ENCODE measurements at regions not wholly inside any gene's neighbourhood (a gene's known extent, or its start where the extent isn't known, plus 50 kb on each side); places are given as distances from the start of the nearest gene placed in this dataset.

GRCh38 chr20:17142666-17143065, 84.2 kb upstream of the PCSK2 start:
- no peak overlapping the region for H3K27ac ChIP-seq (ENCODE audit: low read length)
- H3K4me3 ChIP-seq (ENCODE audit: low read length), result no peak overlapping the region
- intact Hi-C loops (cut with micrococcal nuclease), result no loop called here
- TF ChIP-seq CTCF (IDR thresholded peaks at IDR 0.05), result no peak
- Mint-ChIP-seq H3K9me3 (peaks cover 2 to 11% of the 10 kb centered on the region in 2 donors), H3K27ac (no peak overlapping the region), H3K36me3 (no peaks in the 10 kb centered on the region), H3K4me3 (no peak overlapping the region), H3K4me1 (no peaks in the 10 kb centered on the region), H3K27me3 (ENCODE audit: low read depth in 2 of 2) (no peaks in the 10 kb centered on the region)
- 80% methylated on average over 3 of the region's 3 CpGs for WGBS (ENCODE audit: insufficient coverage)
- no peaks in the 10 kb centered on the region for H3K36me3 ChIP-seq (ENCODE audit: control insufficient read depth, insufficient read depth, low read length)
- no peaks in the 10 kb centered on the region for H3K9me3 ChIP-seq (ENCODE audit: control insufficient read depth, insufficient read depth, low read length)
- no peaks in the 10 kb centered on the region for H3K27me3 ChIP-seq (ENCODE audit: control insufficient read depth, insufficient read depth, low read length)
- DNase-seq (no peak), ATAC-seq (no peak)
- H3K4me1 ChIP-seq (ENCODE audit: control insufficient read depth, insufficient read depth, low read length), result no peaks in the 10 kb centered on the region

GRCh38 chr20:17150858-17151257, 76.0 kb upstream of the PCSK2 start:
- Histone ChIP-seq H3K9me3 (ENCODE audit: control insufficient read depth, insufficient read depth, low read length) (no peaks in the 10 kb centered on the region), H3K4me1 (ENCODE audit: control insufficient read depth, insufficient read depth, low read length) (no peaks in the 10 kb centered on the region), H3K27me3 (ENCODE audit: control insufficient read depth, insufficient read depth, low read length) (no peaks in the 10 kb centered on the region), H3K27ac (ENCODE audit: low read length) (no peak overlapping the region), H3K36me3 (ENCODE audit: control insufficient read depth, insufficient read depth, low read length) (no peaks in the 10 kb centered on the region), H3K4me3 (ENCODE audit: low read length) (no peak overlapping the region)
- intact Hi-C loops (cut with micrococcal nuclease), result no loop called here
- WGBS (ENCODE audit: insufficient coverage), result 60% methylated on average over 1 of the region's 1 CpG
- no peaks in the 10 kb centered on the region for H3K36me3 Mint-ChIP-seq
- H3K9me3 Mint-ChIP-seq, result peaks cover 0 to 5% of the 10 kb centered on the region in 2 donors
- H3K27me3 Mint-ChIP-seq (ENCODE audit: low read depth in 2 of 2), result no peaks in the 10 kb centered on the region
- no peak for DNase-seq
- no peak overlapping the region for H3K27ac Mint-ChIP-seq
- TF ChIP-seq CTCF (IDR thresholded peaks at IDR 0.05), result no peak
- H3K4me3 Mint-ChIP-seq, result no peak overlapping the region
- ATAC-seq, result no peak
- no peaks in the 10 kb centered on the region for H3K4me1 Mint-ChIP-seq

GRCh38 chr20:17155401-17155800, 71.4 kb upstream of the PCSK2 start:
- H3K4me3 ChIP-seq (ENCODE audit: low read length), result no peak overlapping the region
- H3K27me3 ChIP-seq (ENCODE audit: control insufficient read depth, insufficient read depth, low read length), result no peaks in the 10 kb centered on the region
- Mint-ChIP-seq H3K27ac (no peak overlapping the region), H3K36me3 (no peaks in the 10 kb centered on the region), H3K27me3 (ENCODE audit: low read depth in 2 of 2) (no peaks in the 10 kb centered on the region), H3K4me3 (no peak overlapping the region), H3K9me3 (peaks cover 8 to 9% of the 10 kb centered on the region in 2 donors), H3K4me1 (no peaks in the 10 kb centered on the region)
- no peaks in the 10 kb centered on the region for H3K9me3 ChIP-seq (ENCODE audit: control insufficient read depth, insufficient read depth, low read length)
- H3K36me3 ChIP-seq (ENCODE audit: control insufficient read depth, insufficient read depth, low read length), result no peaks in the 10 kb centered on the region
- no peak overlapping the region for H3K27ac ChIP-seq (ENCODE audit: low read length)
- H3K4me1 ChIP-seq (ENCODE audit: control insufficient read depth, insufficient read depth, low read length), result no peaks in the 10 kb centered on the region
- intact Hi-C loops (cut with micrococcal nuclease), result no loop called here
- no peak for ATAC-seq
- 62% methylated on average over 6 of the region's 6 CpGs for WGBS (ENCODE audit: insufficient coverage)
- DNase-seq, result no peak
- no peak for TF ChIP-seq CTCF (IDR thresholded peaks at IDR 0.05)

- no peak overlapping the region for H3K4me3 Mint-ChIP-seq
- intact Hi-C loops (cut with micrococcal nuclease), result no loop called here
- Histone ChIP-seq H3K36me3 (ENCODE audit: control insufficient read depth, insufficient read depth, low read length) (no peaks in the 10 kb centered on the region), H3K4me3 (ENCODE audit: low read length) (no peak overlapping the region), H3K27ac (ENCODE audit: low read length) (no peak overlapping the region), H3K9me3 (ENCODE audit: control insufficient read depth, insufficient read depth, low read length) (no peaks in the 10 kb centered on the region), H3K27me3 (ENCODE audit: control insufficient read depth, insufficient read depth, low read length) (no peaks in the 10 kb centered on the region), H3K4me1 (ENCODE audit: control insufficient read depth, insufficient read depth, low read length) (no peaks in the 10 kb centered on the region)
- no peak for TF ChIP-seq CTCF (IDR thresholded peaks at IDR 0.05)
- ATAC-seq, result no peak
- H3K27ac Mint-ChIP-seq, result no peak overlapping the region
- H3K9me3 Mint-ChIP-seq, result peaks cover 9 to 11% of the 10 kb centered on the region in 2 donors
- no peaks in the 10 kb centered on the region for H3K36me3 Mint-ChIP-seq
- no peak for DNase-seq
- H3K4me1 Mint-ChIP-seq, result no peaks in the 10 kb centered on the region
- WGBS (ENCODE audit: insufficient coverage), result 80% methylated on average over 2 of the region's 2 CpGs
- H3K27me3 Mint-ChIP-seq (ENCODE audit: low read depth in 2 of 2), result peaks cover 0 to 2% of the 10 kb centered on the region in 2 donors
These were observed 68.1 kb upstream of the PCSK2 start for GRCh38 chr20:17158701-17159100.

All from natural killer cell (primary cell).